Central memory CD8-positive, alpha-beta T cell (primary cell): ENCODE measurements at regions not wholly inside any gene's neighbourhood (a gene's known extent, or its start where the extent isn't known, plus 50 kb on each side); places are given as distances from the start of the nearest gene placed in this dataset.

Source experiments
- ATAC-seq: fragments of 150-1000 bp; cut with Tn5 transposase; replicated peaks from 2 replicates; pipeline ENCODE4 v1.10.0; 2022; ENCODE audit warnings: mild to moderate bottlenecking, moderate FRiP score, moderate number of reproducible peaks; ENCODE audit not compliant: poor library complexity, severe bottlenecking; ENCODE audit errors: extremely low read depth
- DNase-seq, 2 donors: peaks; one replicate each; pipeline ENCODE4 v3.0.0; 2021; ENCODE audit warnings: low spot score in 2 of 2
- H3K27ac Mint-ChIP-seq: one replicate; pipeline ENCODE4 v1.8.0; 2022; ENCODE audit warnings: low read depth, mild to moderate bottlenecking, moderate library complexity, mixed read lengths
- H3K27me3 Mint-ChIP-seq: one replicate; pipeline ENCODE4 v1.8.0; 2022; ENCODE audit warnings: mixed read lengths
- H3K36me3 Mint-ChIP-seq: one replicate; pipeline ENCODE4 v1.8.0; 2022; ENCODE audit warnings: mild to moderate bottlenecking, moderate library complexity, mixed read lengths; ENCODE audit not compliant: insufficient read depth
- H3K4me1 Mint-ChIP-seq: one replicate; pipeline ENCODE4 v1.8.0; 2022; ENCODE audit warnings: mixed read lengths
- H3K4me3 Mint-ChIP-seq: one replicate; pipeline ENCODE4 v1.8.0; 2022; ENCODE audit warnings: mild to moderate bottlenecking, moderate library complexity, mixed read lengths
- H3K9me3 Mint-ChIP-seq: one replicate; pipeline ENCODE4 v1.8.0; 2022; ENCODE audit warnings: mixed read lengths

DNA sequence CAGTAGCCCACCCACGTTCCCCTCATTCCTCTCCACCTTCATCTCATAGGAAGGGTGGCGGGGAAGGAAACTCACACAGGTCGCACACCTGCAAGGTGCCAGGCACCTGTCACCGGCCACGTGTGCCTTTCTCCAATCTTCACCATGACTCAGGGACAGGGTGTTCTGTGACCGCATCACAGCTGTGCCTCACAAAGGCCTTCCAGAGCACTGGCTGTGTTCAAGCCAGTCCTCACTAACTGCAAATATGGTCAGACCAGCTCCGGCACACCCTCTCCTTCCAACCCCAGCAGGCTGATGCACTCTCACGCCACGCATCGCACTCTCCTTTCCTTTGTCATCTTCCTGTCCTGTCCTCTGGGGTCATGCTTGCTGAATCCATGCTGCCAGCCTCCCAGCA, 415.9 kb downstream of the IRS2 start:
- H3K27me3 Mint-ChIP-seq = no peaks in the 10 kb centered on the region
- DNase-seq (no peak), ATAC-seq (no peak)
- H3K4me3 Mint-ChIP-seq = no peak overlapping the region
- H3K27ac Mint-ChIP-seq = no peak overlapping the region
- H3K4me1 Mint-ChIP-seq = no peaks in the 10 kb centered on the region
- peaks cover 14% of the 10 kb centered on the region for H3K9me3 Mint-ChIP-seq
- no peaks in the 10 kb centered on the region for H3K36me3 Mint-ChIP-seq

DNA sequence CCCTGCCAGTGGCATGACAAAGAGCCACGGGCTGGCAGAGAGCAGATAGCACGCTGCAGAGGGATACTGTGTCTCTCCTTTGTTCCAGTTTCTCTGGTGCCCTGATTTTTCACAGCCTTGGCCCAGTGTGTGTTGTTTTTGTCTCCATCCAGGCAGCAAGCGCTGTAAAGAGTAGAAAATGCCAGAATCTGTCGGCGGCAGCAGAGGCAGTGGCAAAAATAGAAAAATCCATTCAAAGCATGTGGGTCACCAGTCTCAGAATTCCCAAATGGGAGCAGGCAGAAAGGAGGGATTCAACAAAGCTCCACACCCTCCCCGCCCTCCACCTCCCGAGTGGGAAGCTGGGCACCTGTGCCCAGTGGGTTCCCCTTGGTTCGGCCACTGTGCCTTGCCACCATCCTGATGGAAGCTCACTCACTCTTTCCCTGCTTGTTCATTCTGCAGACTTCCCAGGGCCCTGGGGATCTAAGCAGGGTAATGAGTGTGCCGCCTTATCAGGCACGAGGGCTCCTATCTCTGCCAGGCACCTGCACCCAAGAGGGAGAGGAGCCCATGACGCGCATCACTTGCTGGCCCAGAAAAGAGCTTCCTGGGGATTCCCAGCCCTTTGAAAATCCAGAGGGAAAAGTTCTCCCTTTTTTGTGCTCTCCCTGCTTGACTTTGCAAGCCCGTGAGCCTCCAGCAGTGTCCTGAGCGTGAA, 416.9 kb downstream of the IRS2 start:
- Mint-ChIP-seq H3K27me3 (no peaks in the 10 kb centered on the region), H3K36me3 (no peaks in the 10 kb centered on the region), H3K27ac (no peak overlapping the region), H3K9me3 (peaks cover 23% of the 10 kb centered on the region), H3K4me3 (no peak overlapping the region), H3K4me1 (no peaks in the 10 kb centered on the region)
- ATAC-seq (no peak), DNase-seq (no peak)

DNA sequence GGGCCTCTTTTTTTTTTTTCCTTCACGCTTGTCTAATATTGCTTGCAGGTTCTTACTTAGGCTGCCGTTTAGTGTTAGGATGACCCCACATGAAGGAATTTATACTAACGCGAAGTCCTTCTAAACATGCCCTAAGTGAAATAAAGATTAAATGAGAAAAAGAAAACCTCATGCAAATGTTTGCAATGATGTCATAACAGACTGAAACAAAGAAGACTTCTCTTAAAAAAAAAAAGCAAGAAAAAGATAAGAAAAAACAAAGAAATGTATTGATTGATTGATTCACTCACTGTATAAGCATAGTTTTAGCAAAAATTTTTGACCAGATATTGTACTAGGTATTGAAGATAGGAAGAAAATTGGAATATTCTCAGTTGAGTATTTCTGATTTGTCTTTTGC, 418.2 kb downstream of the IRS2 start:
- H3K36me3 Mint-ChIP-seq = no peaks in the 10 kb centered on the region
- H3K4me3 Mint-ChIP-seq = no peak overlapping the region
- H3K4me1 Mint-ChIP-seq = no peaks in the 10 kb centered on the region
- H3K27me3 Mint-ChIP-seq = no peaks in the 10 kb centered on the region
- no peak for ATAC-seq
- no peak overlapping the region for H3K27ac Mint-ChIP-seq
- no peak for DNase-seq
- H3K9me3 Mint-ChIP-seq = peaks cover 26% of the 10 kb centered on the region

DNA sequence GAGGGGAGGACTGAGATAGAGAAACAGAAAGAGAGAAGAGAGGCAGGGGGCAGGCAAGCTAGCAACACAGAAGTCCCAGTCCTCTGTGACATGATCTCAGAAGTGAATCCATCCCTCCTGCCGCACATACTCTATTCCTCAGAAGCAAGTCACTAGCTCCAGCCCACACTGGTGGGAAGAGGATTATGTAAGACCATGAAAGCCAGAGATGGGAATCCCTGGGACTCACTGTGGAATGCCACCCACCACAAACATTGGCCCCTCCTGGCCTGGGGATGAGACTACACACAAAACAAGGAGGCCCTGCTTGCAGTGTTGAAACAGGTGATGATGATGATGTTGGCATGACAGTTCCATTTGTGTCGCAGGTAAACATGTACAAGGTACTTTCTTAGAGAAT, 419.9 kb downstream of the IRS2 start:
- no peaks in the 10 kb centered on the region for H3K27me3 Mint-ChIP-seq
- no peaks in the 10 kb centered on the region for H3K36me3 Mint-ChIP-seq
- no peak overlapping the region for H3K27ac Mint-ChIP-seq
- peaks cover 26% of the 10 kb centered on the region for H3K9me3 Mint-ChIP-seq
- ATAC-seq (no peak), DNase-seq (no peak)
- no peaks in the 10 kb centered on the region for H3K4me1 Mint-ChIP-seq
- H3K4me3 Mint-ChIP-seq = no peak overlapping the region

DNA sequence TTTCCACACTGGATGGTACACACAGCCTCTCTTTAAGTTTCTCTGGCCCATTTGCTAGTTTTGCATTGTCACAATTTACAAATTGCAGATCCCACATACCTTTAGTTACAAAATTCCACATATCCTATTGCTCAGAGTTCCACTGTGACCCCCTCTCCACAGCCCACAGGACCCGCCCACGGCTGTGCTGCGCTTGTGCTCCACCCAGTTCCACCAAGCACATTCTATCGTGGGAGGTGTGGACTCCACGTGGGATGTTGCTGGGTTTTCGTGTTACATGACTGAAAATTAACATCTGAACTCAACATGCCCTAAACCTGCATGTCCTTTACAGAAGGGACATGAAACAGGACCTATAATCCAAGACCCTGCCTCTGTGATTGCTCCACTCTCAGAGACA, 423.0 kb downstream of the IRS2 start:
- Mint-ChIP-seq H3K4me3 (no peak overlapping the region), H3K27me3 (no peaks in the 10 kb centered on the region), H3K9me3 (peaks cover 33% of the 10 kb centered on the region), H3K4me1 (no peaks in the 10 kb centered on the region), H3K36me3 (no peaks in the 10 kb centered on the region), H3K27ac (no peak overlapping the region)
- no peak for ATAC-seq
- no peak for DNase-seq

DNA sequence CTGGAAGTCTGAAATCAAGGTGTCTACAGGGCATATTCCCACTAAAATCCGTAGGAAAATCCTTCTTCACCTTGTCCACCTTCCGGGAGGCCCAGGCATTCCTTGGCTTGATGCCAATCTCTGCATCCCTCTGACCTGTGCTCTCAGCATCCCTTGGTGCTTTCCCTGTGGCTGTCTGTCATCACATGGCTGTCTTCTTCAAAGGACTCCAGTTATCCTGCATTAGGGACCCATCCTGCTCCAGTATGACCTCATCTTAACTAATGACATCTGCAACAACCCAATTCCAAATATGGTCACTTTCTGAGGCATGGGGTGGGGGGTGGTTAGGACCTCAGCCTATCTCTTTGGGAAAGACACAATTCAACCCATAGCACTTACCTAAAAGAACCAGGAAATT, 423.8 kb downstream of the IRS2 start:
- Mint-ChIP-seq H3K4me3 (no peak overlapping the region), H3K36me3 (no peaks in the 10 kb centered on the region), H3K9me3 (peaks cover 33% of the 10 kb centered on the region), H3K27ac (no peak overlapping the region), H3K27me3 (no peaks in the 10 kb centered on the region), H3K4me1 (no peaks in the 10 kb centered on the region)
- ATAC-seq (no peak), DNase-seq (no peak)

DNA sequence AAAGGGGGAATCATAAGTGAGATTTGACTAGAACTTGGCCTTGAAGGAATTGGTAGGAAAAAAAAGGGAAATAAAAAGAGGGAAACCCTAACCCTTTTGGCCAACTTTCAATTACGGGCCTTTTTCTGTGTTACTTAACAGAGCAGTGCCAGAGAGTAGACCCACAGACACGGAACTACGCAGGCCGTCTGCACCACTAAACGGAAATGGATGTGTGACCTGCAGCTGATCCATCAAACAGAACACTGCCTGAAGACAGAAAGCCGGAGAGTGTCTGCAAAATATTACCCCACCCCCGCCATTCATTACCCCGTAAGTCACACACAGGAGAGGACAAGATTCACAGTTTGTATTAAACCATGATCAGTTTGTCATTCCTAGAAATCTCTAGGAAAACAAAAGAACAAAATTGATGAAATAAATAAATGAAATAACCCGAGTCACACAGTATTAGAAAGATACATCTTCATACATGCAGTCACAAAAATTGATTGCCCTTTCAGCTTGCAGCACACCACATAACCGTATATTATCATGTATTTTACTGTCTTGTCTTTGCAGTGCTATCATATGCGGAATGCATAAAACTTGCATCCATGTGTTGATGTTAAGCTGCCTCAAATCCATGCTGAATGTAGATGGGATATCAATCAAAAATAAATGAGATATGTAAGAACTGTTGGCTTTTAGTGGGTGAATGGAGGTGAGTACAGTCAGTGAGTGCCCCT, 424.7 kb downstream of the IRS2 start:
- DNase-seq = no peak
- Mint-ChIP-seq H3K27me3 (no peaks in the 10 kb centered on the region), H3K9me3 (peaks cover 33% of the 10 kb centered on the region), H3K36me3 (no peaks in the 10 kb centered on the region), H3K27ac (no peak overlapping the region), H3K4me3 (no peak overlapping the region), H3K4me1 (no peaks in the 10 kb centered on the region)
- ATAC-seq = no peak

DNA sequence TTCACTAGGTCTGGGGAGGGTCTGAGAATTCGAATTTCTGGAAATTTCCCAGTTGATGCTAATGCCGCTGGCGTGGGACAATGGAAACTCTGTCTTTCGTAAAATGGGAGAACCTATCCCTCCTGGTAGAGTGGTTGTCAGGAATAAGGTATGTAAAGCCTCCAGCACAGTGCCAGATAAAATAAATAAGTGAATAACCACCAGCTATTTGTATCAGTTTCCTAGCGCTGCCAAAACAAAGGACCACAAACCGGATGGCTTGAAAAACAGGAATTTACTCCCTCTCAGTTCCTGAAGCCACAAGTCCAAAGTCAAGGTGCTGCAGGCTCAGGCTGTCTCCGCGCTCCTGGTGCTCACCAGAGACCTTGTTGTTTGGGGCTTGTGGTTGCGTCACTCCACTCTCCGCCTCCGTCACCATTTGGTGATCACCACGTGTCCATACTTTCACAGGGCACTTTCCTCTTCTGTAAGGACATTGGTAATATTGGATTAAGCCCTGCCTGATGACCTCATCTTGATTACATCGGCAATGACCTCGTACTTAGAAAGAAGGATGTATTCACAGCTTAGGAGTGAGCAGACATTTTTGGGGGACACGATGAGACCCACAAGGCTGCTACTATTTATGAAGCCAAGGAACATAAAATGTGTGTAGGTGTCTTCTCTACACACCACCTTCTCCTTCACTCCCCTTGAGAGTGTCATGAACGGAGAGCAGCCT, 428.5 kb downstream of the IRS2 start:
- no peaks in the 10 kb centered on the region for H3K27me3 Mint-ChIP-seq
- DNase-seq (no peak), ATAC-seq (no peak)
- H3K36me3 Mint-ChIP-seq = no peaks in the 10 kb centered on the region
- H3K27ac Mint-ChIP-seq = no peak overlapping the region
- H3K9me3 Mint-ChIP-seq = peaks cover 11% of the 10 kb centered on the region
- no peak overlapping the region for H3K4me3 Mint-ChIP-seq
- H3K4me1 Mint-ChIP-seq = no peaks in the 10 kb centered on the region

DNA sequence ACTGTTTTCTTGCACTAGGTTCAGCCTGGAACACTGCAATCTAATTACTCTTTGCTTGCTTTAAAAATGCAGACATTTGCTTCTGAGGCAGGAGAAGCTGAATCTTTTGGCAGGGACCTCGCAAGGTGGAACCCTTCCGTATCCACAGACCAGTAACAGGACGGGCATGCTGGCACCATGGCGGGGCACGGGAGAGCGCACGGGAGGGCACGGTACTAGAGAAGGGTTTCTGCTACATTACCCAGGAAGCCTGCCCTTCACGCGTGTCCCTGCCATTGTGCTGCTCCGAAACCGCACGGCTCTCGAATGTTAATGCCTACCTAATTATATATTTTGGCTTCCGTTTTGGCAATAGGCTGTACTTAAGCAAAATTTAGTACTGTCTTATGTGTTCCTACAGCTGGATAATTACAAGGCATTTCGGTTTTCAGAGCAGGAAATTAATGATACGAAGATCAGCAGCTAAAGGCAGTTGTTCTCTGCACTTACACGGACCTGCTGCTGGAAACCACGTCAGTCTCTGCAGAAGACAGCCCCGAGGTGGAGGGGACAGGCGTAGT, 430.4 kb downstream of the IRS2 start:
- Mint-ChIP-seq H3K27me3 (no peaks in the 10 kb centered on the region), H3K9me3 (peaks cover 8% of the 10 kb centered on the region), H3K4me3 (no peak overlapping the region), H3K27ac (no peak overlapping the region), H3K4me1 (no peaks in the 10 kb centered on the region), H3K36me3 (no peaks in the 10 kb centered on the region)
- no peak for ATAC-seq
- DNase-seq = no peak

DNA sequence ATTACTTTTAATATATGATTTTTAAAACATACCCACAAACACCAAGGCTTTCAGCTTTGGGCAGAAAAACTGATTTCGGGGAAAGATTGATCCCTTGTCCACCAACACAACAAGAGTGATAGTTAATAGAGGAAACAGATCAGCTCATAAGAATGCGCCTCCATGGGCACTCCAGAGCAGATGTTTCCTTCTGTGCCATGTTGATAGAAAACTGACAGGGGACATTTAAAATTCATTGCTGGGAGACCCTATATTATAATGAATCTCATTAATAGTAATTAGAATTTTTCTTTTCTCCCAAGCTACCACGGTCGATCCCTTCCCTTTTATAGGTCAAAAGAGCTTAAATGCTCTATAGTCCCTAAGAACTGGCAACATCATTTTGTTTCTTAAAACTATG, 431.2 kb downstream of the IRS2 start:
- ATAC-seq = no peak
- no peak overlapping the region for H3K27ac Mint-ChIP-seq
- H3K36me3 Mint-ChIP-seq = no peaks in the 10 kb centered on the region
- H3K4me3 Mint-ChIP-seq = no peak overlapping the region
- H3K4me1 Mint-ChIP-seq = no peaks in the 10 kb centered on the region
- no peaks in the 10 kb centered on the region for H3K27me3 Mint-ChIP-seq
- no peak for DNase-seq
- peaks cover 6% of the 10 kb centered on the region for H3K9me3 Mint-ChIP-seq

DNA sequence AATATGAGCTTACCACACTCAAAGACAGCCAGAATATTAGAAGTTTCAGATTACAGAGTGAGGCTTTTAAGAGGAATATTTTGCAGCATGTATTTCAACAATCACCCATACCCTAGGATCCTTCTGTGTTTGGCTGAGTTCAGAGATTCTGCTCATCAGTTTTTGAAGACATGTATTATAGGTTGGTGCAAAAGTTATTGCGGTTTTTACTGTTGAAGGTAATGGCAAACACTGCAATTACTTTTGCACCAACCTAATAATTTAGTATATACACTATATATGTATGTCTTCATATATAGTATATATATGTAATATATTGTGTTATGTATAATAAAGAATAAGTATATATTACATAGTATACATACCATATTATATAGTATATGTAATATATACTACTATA, 435.1 kb downstream of the IRS2 start:
- Mint-ChIP-seq H3K4me3 (no peak overlapping the region), H3K36me3 (no peaks in the 10 kb centered on the region)

DNA sequence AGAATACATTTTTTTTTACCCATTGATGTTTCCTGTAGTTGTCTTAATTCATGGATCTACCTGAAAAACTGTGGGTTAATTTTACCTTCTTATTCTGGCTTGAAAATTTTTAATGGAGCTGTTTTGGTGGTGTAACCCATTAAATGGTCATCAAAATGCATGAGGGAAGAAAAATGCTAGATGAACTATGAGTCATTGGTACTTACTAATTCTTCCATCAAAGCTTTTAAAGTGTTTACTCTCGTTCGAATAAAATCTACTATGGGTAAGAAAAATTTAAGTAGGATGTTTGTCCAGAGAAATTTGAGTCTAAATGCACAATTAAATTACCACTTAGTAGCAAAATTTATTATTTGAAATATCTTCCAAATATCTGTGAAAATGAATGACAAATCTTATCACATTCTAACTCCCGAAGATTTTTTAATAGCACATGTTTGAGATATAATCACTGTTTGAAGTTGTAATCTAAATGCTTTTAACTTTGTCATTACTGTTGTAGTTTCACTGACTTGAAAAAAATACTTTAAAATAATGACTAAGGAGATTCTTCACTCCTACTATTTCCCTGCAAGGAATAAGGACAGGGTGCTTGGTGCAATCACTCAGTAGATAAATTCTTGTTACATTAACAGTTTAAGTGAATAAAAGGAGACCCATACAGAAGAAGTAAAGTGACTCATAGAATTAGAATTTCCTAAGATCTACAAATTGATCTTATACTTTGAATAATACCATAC, 437.7 kb downstream of the IRS2 start:
- no peak for ATAC-seq
- Mint-ChIP-seq H3K36me3 (no peaks in the 10 kb centered on the region), H3K9me3 (peaks cover 10% of the 10 kb centered on the region), H3K27me3 (peaks cover 7% of the 10 kb centered on the region), H3K4me3 (no peak overlapping the region), H3K27ac (no peak overlapping the region), H3K4me1 (no peaks in the 10 kb centered on the region)
- no peak for DNase-seq

More for the DNA sequence above, 435.1 kb downstream of the IRS2 start:
- no peaks in the 10 kb centered on the region for H3K4me1 Mint-ChIP-seq
- peaks cover 6% of the 10 kb centered on the region for H3K9me3 Mint-ChIP-seq
- no peak for DNase-seq
- H3K27ac Mint-ChIP-seq = no peak overlapping the region
- no peak for ATAC-seq
- H3K27me3 Mint-ChIP-seq = no peaks in the 10 kb centered on the region
